HEK293 (cell line): ENCODE measurements at regions not wholly inside any gene's neighbourhood (a gene's known extent, or its start where the extent isn't known, plus 50 kb on each side); places are given as distances from the start of the nearest gene placed in this dataset.

Experiments
- CTCF ChIP-seq: fragments of 450-650 bp; formaldehyde crosslinking; IDR thresholded peaks from 2 replicates; pipeline ENCODE4 v1.5.1; 2016; ENCODE audit warnings: missing biosample characterization, missing genetic modification characterization
- ZFP3 ChIP-seq: fragments of 450-650 bp; formaldehyde crosslinking; IDR thresholded peaks from 2 replicates; pipeline ENCODE4 v1.5.1; 2016; ENCODE audit warnings: low read depth, missing biosample characterization, missing genetic modification characterization
- ZFP37 ChIP-seq: fragments of 450-650 bp; formaldehyde crosslinking; IDR thresholded peaks from 2 replicates; pipeline ENCODE4 v1.5.1; 2016; ENCODE audit warnings: missing biosample characterization, missing genetic modification characterization
- ZNF169 ChIP-seq: fragments of 450-650 bp; formaldehyde crosslinking; IDR thresholded peaks from 2 replicates; pipeline ENCODE4 v1.5.1; 2016; ENCODE audit warnings: missing biosample characterization, missing genetic modification characterization
- ZNF416 ChIP-seq: fragments of 450-650 bp; formaldehyde crosslinking; IDR thresholded peaks from 2 replicates; pipeline ENCODE4 v1.5.1; 2016; ENCODE audit warnings: missing biosample characterization, missing genetic modification characterization
- ZNF433 ChIP-seq: fragments of 450-650 bp; formaldehyde crosslinking; IDR thresholded peaks from 2 replicates; pipeline ENCODE4 v1.5.1; 2016; ENCODE audit warnings: missing biosample characterization, missing genetic modification characterization, low read depth
- ZNF664 ChIP-seq: fragments of 450-650 bp; formaldehyde crosslinking; IDR thresholded peaks from 2 replicates; pipeline ENCODE4 v1.5.1; 2016; ENCODE audit warnings: missing biosample characterization, missing genetic modification characterization
- ZNF747 ChIP-seq: fragments of 450-650 bp; formaldehyde crosslinking; IDR thresholded peaks from 2 replicates; pipeline ENCODE4 v1.5.1; 2016; ENCODE audit warnings: missing biosample characterization, missing genetic modification characterization
- ZNF76 ChIP-seq: fragments of 450-650 bp; formaldehyde crosslinking; IDR thresholded peaks from 2 replicates; pipeline ENCODE4; 2016; ENCODE audit warnings: low read depth, missing biosample characterization, missing genetic modification characterization, borderline replicate concordance
- TF ChIP-seq, protein P1 (sequence below): fragments of 450-650 bp; formaldehyde crosslinking; IDR thresholded peaks from 2 replicates; pipeline ENCODE4 v1.5.1; 2016; ENCODE audit warnings: missing biosample characterization, missing genetic modification characterization
- TF ChIP-seq, protein P2 (sequence below): fragments of 450-650 bp; IDR thresholded peaks from 2 replicates; pipeline ENCODE4 v1.5.1; 2018; ENCODE audit warnings: missing biosample characterization, mild to moderate bottlenecking, missing genetic modification characterization

GRCh38 chr6:88295663-88296062, 129.5 kb upstream of the CNR1 start:
- TF ChIP-seq CTCF (tag by site-specific recombination): no peak
- no peak for TF ChIP-seq ZFP3 (tag by site-specific recombination)
- TF ChIP-seq, protein P1, sequence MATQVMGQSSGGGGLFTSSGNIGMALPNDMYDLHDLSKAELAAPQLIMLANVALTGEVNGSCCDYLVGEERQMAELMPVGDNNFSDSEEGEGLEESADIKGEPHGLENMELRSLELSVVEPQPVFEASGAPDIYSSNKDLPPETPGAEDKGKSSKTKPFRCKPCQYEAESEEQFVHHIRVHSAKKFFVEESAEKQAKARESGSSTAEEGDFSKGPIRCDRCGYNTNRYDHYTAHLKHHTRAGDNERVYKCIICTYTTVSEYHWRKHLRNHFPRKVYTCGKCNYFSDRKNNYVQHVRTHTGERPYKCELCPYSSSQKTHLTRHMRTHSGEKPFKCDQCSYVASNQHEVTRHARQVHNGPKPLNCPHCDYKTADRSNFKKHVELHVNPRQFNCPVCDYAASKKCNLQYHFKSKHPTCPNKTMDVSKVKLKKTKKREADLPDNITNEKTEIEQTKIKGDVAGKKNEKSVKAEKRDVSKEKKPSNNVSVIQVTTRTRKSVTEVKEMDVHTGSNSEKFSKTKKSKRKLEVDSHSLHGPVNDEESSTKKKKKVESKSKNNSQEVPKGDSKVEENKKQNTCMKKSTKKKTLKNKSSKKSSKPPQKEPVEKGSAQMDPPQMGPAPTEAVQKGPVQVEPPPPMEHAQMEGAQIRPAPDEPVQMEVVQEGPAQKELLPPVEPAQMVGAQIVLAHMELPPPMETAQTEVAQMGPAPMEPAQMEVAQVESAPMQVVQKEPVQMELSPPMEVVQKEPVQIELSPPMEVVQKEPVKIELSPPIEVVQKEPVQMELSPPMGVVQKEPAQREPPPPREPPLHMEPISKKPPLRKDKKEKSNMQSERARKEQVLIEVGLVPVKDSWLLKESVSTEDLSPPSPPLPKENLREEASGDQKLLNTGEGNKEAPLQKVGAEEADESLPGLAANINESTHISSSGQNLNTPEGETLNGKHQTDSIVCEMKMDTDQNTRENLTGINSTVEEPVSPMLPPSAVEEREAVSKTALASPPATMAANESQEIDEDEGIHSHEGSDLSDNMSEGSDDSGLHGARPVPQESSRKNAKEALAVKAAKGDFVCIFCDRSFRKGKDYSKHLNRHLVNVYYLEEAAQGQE: no peak
- no peak for TF ChIP-seq ZNF416
- no peak for TF ChIP-seq ZNF169 (tag by site-specific recombination)
- TF ChIP-seq ZNF747 (tag by site-specific recombination): no peak
- TF ChIP-seq ZFP37 (tag by site-specific recombination): no peak
- TF ChIP-seq, protein P2, sequence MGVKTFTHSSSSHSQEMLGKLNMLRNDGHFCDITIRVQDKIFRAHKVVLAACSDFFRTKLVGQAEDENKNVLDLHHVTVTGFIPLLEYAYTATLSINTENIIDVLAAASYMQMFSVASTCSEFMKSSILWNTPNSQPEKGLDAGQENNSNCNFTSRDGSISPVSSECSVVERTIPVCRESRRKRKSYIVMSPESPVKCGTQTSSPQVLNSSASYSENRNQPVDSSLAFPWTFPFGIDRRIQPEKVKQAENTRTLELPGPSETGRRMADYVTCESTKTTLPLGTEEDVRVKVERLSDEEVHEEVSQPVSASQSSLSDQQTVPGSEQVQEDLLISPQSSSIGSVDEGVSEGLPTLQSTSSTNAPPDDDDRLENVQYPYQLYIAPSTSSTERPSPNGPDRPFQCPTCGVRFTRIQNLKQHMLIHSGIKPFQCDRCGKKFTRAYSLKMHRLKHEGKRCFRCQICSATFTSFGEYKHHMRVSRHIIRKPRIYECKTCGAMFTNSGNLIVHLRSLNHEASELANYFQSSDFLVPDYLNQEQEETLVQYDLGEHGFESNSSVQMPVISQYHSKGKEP: no peak
- no peak for TF ChIP-seq ZNF664 (tag by site-specific recombination)
- no peak for TF ChIP-seq ZNF433
- no peak for TF ChIP-seq ZNF76 (tag by site-specific recombination)
